ENCODE measurements at regions not wholly inside any gene's neighbourhood (a gene's known extent, or its start where the extent isn't known, plus 50 kb on each side); places are given as distances from the start of the nearest gene placed in this dataset.

- no peak overlapping the region for H3K4me3 ChIP-seq (ENCODE audit: control insufficient read depth, low read depth, low read length)
- TF ChIP-seq CTCF (conservative IDR thresholded peaks at IDR 0.05; ENCODE audit: control insufficient read depth, insufficient read depth, low read depth, low read length), result no peak
- no peak for DNase-seq (ENCODE audit: low read depth)
Observed at GRCh38 chr11:123247813-123248379, 52.8 kb upstream of the CLMP start.

GRCh38 chr11:123247496-123247799 lies 52.4 kb upstream of the CLMP start:
- TF ChIP-seq CTCF (conservative IDR thresholded peaks at IDR 0.05; ENCODE audit: control insufficient read depth, insufficient read depth, low read depth, low read length), result no peak
- no peak overlapping the region for H3K4me3 ChIP-seq (ENCODE audit: control insufficient read depth, low read depth, low read length)
- no peak for DNase-seq (ENCODE audit: low read depth)

- DNase-seq (ENCODE audit: low read depth), result peak; percentile 81
- peak; percentile 97 for TF ChIP-seq CTCF (conservative IDR thresholded peaks at IDR 0.05; ENCODE audit: control insufficient read depth, insufficient read depth, low read depth, low read length)
Observed at GRCh38 chr11:123246749-123247495, 51.9 kb upstream of the CLMP start.

GRCh38 chr11:123245567-123245966 lies 50.5 kb upstream of the CLMP start:
- no peak for TF ChIP-seq CTCF (conservative IDR thresholded peaks at IDR 0.05; ENCODE audit: control insufficient read depth, insufficient read depth, low read depth, low read length)
- no peak overlapping the region for H3K4me3 ChIP-seq (ENCODE audit: control insufficient read depth, low read depth, low read length)
- DNase-seq (ENCODE audit: low read depth), result no peak

More at GRCh38 chr11:123246749-123247495, 51.9 kb upstream of the CLMP start:
- H3K4me3 ChIP-seq (ENCODE audit: control insufficient read depth, low read depth, low read length), result no peak overlapping the region

All from fibroblast of mammary gland (primary cell).